H9 (cell line): ENCODE measurements at regions not wholly inside any gene's neighbourhood (a gene's known extent, or its start where the extent isn't known, plus 50 kb on each side); places are given as distances from the start of the nearest gene placed in this dataset.

Source experiments
- DNase-seq: peaks from one replicate; pipeline ENCODE4 v3.0.0-alpha.2; 2017
- H2AFZ ChIP-seq: one replicate; pipeline ENCODE4 v1.6.1; 2013; ENCODE audit warnings: mild to moderate bottlenecking, low read length, control low read depth, moderate library complexity
- H2AK5ac ChIP-seq: 2 replicates; pipeline ENCODE4 v1.6.1; 2013; ENCODE audit warnings: low read length, control low read depth, mixed read lengths; ENCODE audit not compliant: insufficient read length
- H2BK120ac ChIP-seq: one replicate; pipeline ENCODE4 v1.6.1; 2013; ENCODE audit warnings: low read depth, mild to moderate bottlenecking, low read length, control low read depth, inconsistent platforms; ENCODE audit not compliant: poor library complexity, severe bottlenecking
- H2BK12ac ChIP-seq: 2 replicates; pipeline ENCODE4 v1.6.1; 2013; ENCODE audit warnings: low read length, control low read depth, mixed read lengths, low read depth; ENCODE audit not compliant: insufficient read length
- H2BK15ac ChIP-seq: 2 replicates; pipeline ENCODE4 v1.6.1; 2013; ENCODE audit warnings: low read depth, low read length, control low read depth
- H2BK20ac ChIP-seq: one replicate; pipeline ENCODE4 v1.6.1; 2013; ENCODE audit warnings: low read depth, mild to moderate bottlenecking, low read length, control low read depth, inconsistent platforms; ENCODE audit not compliant: poor library complexity, severe bottlenecking
- H2BK5ac ChIP-seq: 2 replicates; pipeline ENCODE4 v1.6.1; 2013; ENCODE audit warnings: low read length, control low read depth, mixed read lengths; ENCODE audit not compliant: insufficient read length
- H3K14ac ChIP-seq: 2 replicates; pipeline ENCODE4 v1.6.1; 2013; ENCODE audit warnings: low read length, control low read depth; ENCODE audit not compliant: insufficient read depth
- H3K18ac ChIP-seq: 2 replicates; pipeline ENCODE4 v1.6.1; 2013; ENCODE audit warnings: low read depth, mild to moderate bottlenecking, mixed read lengths, low read length, control low read depth; ENCODE audit not compliant: insufficient read length
- H3K23ac ChIP-seq: 2 replicates; pipeline ENCODE4 v1.6.1; 2013; ENCODE audit warnings: low read length, control low read depth, mixed read lengths, low read depth; ENCODE audit not compliant: insufficient read length
- H3K23me2 ChIP-seq: 2 replicates; pipeline ENCODE4 v1.6.1; 2013; ENCODE audit warnings: low read depth, mild to moderate bottlenecking, mixed read lengths, low read length, control low read depth; ENCODE audit not compliant: insufficient read length, poor library complexity, severe bottlenecking
- H3K27ac ChIP-seq: 2 replicates; pipeline ENCODE4 v1.5.1; 2013; ENCODE audit warnings: low read length, control low read depth, mixed read lengths, low read depth; ENCODE audit not compliant: insufficient read length
- H3K27me3 ChIP-seq: 2 replicates; pipeline ENCODE4 v1.6.1; 2013; ENCODE audit warnings: low read length, control low read depth, inconsistent platforms; ENCODE audit not compliant: insufficient read depth
- H3K4ac ChIP-seq: 2 replicates; pipeline ENCODE4 v1.6.1; 2013; ENCODE audit warnings: low read depth, mild to moderate bottlenecking, control low read depth, inconsistent platforms, low read length, moderate library complexity
- H3K4me1 ChIP-seq: 2 replicates; pipeline ENCODE4 v1.6.1; 2013; ENCODE audit warnings: low read length, control low read depth, inconsistent platforms; ENCODE audit not compliant: insufficient read depth
- H3K4me2 ChIP-seq: 2 replicates; pipeline ENCODE4 v1.6.1; 2013; ENCODE audit warnings: low read length, control low read depth, mixed read lengths; ENCODE audit not compliant: insufficient read length, insufficient read depth
- H3K56ac ChIP-seq: 2 replicates; pipeline ENCODE4 v1.6.1; 2013; ENCODE audit warnings: low read depth, mild to moderate bottlenecking, mixed read lengths, low read length, control low read depth; ENCODE audit not compliant: insufficient read length
- H3K79me1 ChIP-seq: 2 replicates; pipeline ENCODE4 v1.6.1; 2013; ENCODE audit warnings: low read depth, mild to moderate bottlenecking, moderate library complexity, low read length, control low read depth, inconsistent platforms; ENCODE audit not compliant: insufficient read depth, poor library complexity, severe bottlenecking
- H3K79me2 ChIP-seq: 2 replicates; pipeline ENCODE4 v1.6.1; 2013; ENCODE audit warnings: low read length, control low read depth, inconsistent platforms; ENCODE audit not compliant: insufficient read depth
- H3K9ac ChIP-seq: 2 replicates; pipeline ENCODE4 v1.6.1; 2013; ENCODE audit warnings: low read length, control low read depth, mixed read lengths; ENCODE audit not compliant: insufficient read length; ENCODE audit errors: extremely low read depth
- H3K9me3 ChIP-seq: one replicate; pipeline ENCODE4 v1.6.1; 2013; ENCODE audit warnings: low read depth, low read length, inconsistent platforms; ENCODE audit not compliant: control insufficient read depth
- H3T11ph ChIP-seq: one replicate; pipeline ENCODE4 v1.6.1; 2013; ENCODE audit warnings: mild to moderate bottlenecking, low read length, control low read depth, inconsistent platforms
- H4K20me1 ChIP-seq: one replicate; pipeline ENCODE4 v1.6.1; 2013; ENCODE audit not compliant: control insufficient read depth, insufficient read length, insufficient read depth
- H4K5ac ChIP-seq: 2 replicates; pipeline ENCODE4 v1.6.1; 2013; ENCODE audit warnings: low read depth, mild to moderate bottlenecking, mixed read lengths, low read length, control low read depth; ENCODE audit not compliant: insufficient read length
- H4K8ac ChIP-seq: replicated peaks from 2 replicates; pipeline ENCODE4 v1.6.1; 2013; ENCODE audit warnings: low read length, control low read depth, mixed read lengths, low read depth; ENCODE audit not compliant: insufficient read length
- H4K91ac ChIP-seq: 2 replicates; pipeline ENCODE4 v1.6.1; 2013; ENCODE audit warnings: low read depth, mild to moderate bottlenecking, moderate library complexity, mixed read lengths, low read length, control low read depth; ENCODE audit not compliant: insufficient read length
- H3K27ac Mint-ChIP-seq, 3 experiments: 2 replicates in 2 of 3; 3 replicates in 1 of 3; pipeline ENCODE4 v1.8.0; 2020 to 2021; ENCODE audit warnings: mixed read lengths in 3 of 3, mild to moderate bottlenecking in 1 of 3, moderate library complexity in 1 of 3
- H3K27me3 Mint-ChIP-seq: 2 replicates; pipeline ENCODE4 v1.8.0; 2021; ENCODE audit warnings: low read depth, mild to moderate bottlenecking, moderate library complexity, mixed read lengths
- H3K36me3 Mint-ChIP-seq, 3 experiments: 2 replicates in 2 of 3; 3 replicates in 1 of 3; pipeline ENCODE4 v1.8.0; 2020 to 2021; ENCODE audit warnings: low read depth in 3 of 3, mixed read lengths in 3 of 3; ENCODE audit not compliant: insufficient read depth in 1 of 3
- H3K4me1 Mint-ChIP-seq, 2 experiments: 2 replicates each; pipeline ENCODE4 v1.8.0; 2020; ENCODE audit warnings: mixed read lengths in 2 of 2
- H3K4me3 Mint-ChIP-seq, 2 experiments: 2 replicates in 1 of 2; 3 replicates in 1 of 2; pipeline ENCODE4 v1.8.0; 2020 to 2021; ENCODE audit warnings: mild to moderate bottlenecking in 2 of 2, mixed read lengths in 2 of 2, moderate library complexity in 1 of 2
- H3K9me3 Mint-ChIP-seq, 2 experiments: 2 replicates in 1 of 2; 3 replicates in 1 of 2; pipeline ENCODE4 v1.8.0; 2020; ENCODE audit warnings: mild to moderate bottlenecking in 2 of 2, mixed read lengths in 2 of 2, moderate library complexity in 1 of 2
- WGBS: extraction: QIAGEN DNeasy Blood & Tissue Kit; methylation state at CpG from one replicate; pipeline ENCODE4 v1.1.7; 2013; ENCODE audit warnings: missing lambda C conversion rate, low lambda C conversion rate, mixed read lengths; ENCODE audit not compliant: insufficient read length; ENCODE audit errors: extremely low coverage; 5-methylcytosine and 5-hydroxymethylcytosine counted together
- TF ChIP-seq, protein P1 (sequence below): fragments of 200-600 bp; sonication (generic); conservative IDR thresholded peaks from 3 replicates; pipeline ENCODE4 v1.8.0; 2021; ENCODE audit warnings: antibody characterized with exemption, mild to moderate bottlenecking

DNA sequence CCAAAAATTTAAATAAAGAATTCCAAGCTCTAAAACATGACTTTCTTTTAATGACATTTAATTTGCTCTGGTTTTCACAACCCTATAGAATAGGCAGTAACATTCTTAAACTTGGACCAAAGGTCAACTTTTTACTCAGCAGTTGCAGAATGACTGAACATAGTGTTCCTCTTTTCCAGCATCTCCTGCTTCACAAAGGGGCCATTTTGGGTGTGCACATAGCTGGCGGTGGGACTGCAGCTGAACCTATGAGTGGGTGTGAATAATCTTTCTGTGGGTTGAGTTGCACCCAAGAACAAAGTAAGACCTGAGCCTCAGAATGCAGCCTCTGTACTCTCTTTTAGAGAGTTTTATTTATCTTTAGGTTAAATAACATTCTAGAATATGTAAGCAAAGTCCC is 96.9 kb upstream of the HAPLN1 start:
- WGBS = no CpG with 5 or more reads among the region's 1 CpG
- H3K18ac ChIP-seq = no peak overlapping the region

More for the DNA sequence above, 96.9 kb upstream of the HAPLN1 start:
- no peaks in the 10 kb centered on the region for H3K4me1 Mint-ChIP-seq
- Histone ChIP-seq H3K27me3 (no peaks in the 10 kb centered on the region), H4K20me1 (no peaks in the 10 kb centered on the region), H3K4ac (no peak overlapping the region), H2BK120ac (no peak overlapping the region), H3K56ac (no peak overlapping the region), H3K4me1 (no peaks in the 10 kb centered on the region), H2AK5ac (no peak overlapping the region), H3K9me3 (no peaks in the 10 kb centered on the region), H2BK20ac (no peak overlapping the region), H4K91ac (no peak overlapping the region), H2BK15ac (no peak overlapping the region), H4K5ac (no peak overlapping the region), H3K23me2 (no peaks in the 10 kb centered on the region), H3K14ac (no peak overlapping the region), H3K27ac (no peak overlapping the region), H2BK5ac (no peak overlapping the region), H3K79me1 (no peaks in the 10 kb centered on the region), H3K79me2 (no peaks in the 10 kb centered on the region), H3T11ph (no peak overlapping the region), H2BK12ac (no peak overlapping the region), H3K9ac (no peak overlapping the region), H2AFZ (no peak overlapping the region), H3K4me2 (no peak overlapping the region), H4K8ac (no peak overlapping the region), H3K23ac (no peak overlapping the region)
- H3K9me3 Mint-ChIP-seq = peaks cover 0 to 12% of the 10 kb centered on the region in 2 experiments; a peak in 3 of 5 replicates
- TF ChIP-seq, protein P1, sequence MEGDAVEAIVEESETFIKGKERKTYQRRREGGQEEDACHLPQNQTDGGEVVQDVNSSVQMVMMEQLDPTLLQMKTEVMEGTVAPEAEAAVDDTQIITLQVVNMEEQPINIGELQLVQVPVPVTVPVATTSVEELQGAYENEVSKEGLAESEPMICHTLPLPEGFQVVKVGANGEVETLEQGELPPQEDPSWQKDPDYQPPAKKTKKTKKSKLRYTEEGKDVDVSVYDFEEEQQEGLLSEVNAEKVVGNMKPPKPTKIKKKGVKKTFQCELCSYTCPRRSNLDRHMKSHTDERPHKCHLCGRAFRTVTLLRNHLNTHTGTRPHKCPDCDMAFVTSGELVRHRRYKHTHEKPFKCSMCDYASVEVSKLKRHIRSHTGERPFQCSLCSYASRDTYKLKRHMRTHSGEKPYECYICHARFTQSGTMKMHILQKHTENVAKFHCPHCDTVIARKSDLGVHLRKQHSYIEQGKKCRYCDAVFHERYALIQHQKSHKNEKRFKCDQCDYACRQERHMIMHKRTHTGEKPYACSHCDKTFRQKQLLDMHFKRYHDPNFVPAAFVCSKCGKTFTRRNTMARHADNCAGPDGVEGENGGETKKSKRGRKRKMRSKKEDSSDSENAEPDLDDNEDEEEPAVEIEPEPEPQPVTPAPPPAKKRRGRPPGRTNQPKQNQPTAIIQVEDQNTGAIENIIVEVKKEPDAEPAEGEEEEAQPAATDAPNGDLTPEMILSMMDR = no peak
- H3K27me3 Mint-ChIP-seq = no peaks in the 10 kb centered on the region
- no peak overlapping the region for H3K27ac Mint-ChIP-seq
- no peak overlapping the region for H3K4me3 Mint-ChIP-seq
- peaks cover 0 to 12% (median 2%) of the 10 kb centered on the region in 3 experiments; a peak in 3 of 7 replicates for H3K36me3 Mint-ChIP-seq
- no peak for DNase-seq
